Myocyte (in vitro differentiated cells): ENCODE measurements at regions not wholly inside any gene's neighbourhood (a gene's known extent, or its start where the extent isn't known, plus 50 kb on each side); places are given as distances from the start of the nearest gene placed in this dataset.

Experiments
- DNase-seq: peaks from one replicate; pipeline ENCODE4 v3.0.0-alpha.2; 2012; ENCODE audit warnings: low read depth

- no peak for DNase-seq
Observed at GRCh38 chr4:53647547-53647946, 56.3 kb upstream of the LNX1 start.

- DNase-seq, result no peak
Observed at GRCh38 chr4:53646795-53647194, 55.5 kb upstream of the LNX1 start.

- DNase-seq, result no peak
Observed at GRCh38 chr4:53645108-53645507, 53.8 kb upstream of the LNX1 start.

GRCh38 chr4:53644607-53645006 is 53.3 kb upstream of the LNX1 start:
- no peak for DNase-seq
